ENCODE measurements at regions not wholly inside any gene's neighbourhood (a gene's known extent, or its start where the extent isn't known, plus 50 kb on each side); places are given as distances from the start of the nearest gene placed in this dataset.

DNA sequence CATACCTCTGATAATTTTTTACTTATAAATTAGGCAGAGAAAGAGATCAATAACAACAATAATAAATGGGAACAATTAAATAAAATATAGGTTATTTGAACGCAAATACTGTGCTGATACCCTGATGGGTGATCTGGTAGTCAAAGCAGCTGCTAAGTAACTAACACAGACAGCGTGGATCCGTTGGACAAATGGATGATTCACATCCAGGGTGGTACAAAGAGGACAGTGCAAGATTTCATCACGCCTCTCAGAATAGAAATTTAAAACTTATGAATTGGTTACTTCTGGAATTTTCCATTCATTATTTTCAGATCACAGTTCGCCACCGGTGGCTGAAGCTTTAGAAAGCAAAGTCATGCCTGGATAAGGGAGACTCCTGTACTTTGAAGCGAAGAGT, 1066.0 kb upstream of the ADGRL3 start:
- TF ChIP-seq FOXM1 (IDR thresholded peaks at IDR 0.05; ENCODE audit: borderline replicate concordance, low read depth) = no peak
- TF ChIP-seq EGR1 (IDR thresholded peaks at IDR 0.05) = no peak
- no peak for TF ChIP-seq TAF1 (IDR thresholded peaks at IDR 0.05; ENCODE audit: low read depth)
- no peak for TF ChIP-seq RAD21 (IDR thresholded peaks at IDR 0.05; ENCODE audit: low read depth)
- no peak for TF ChIP-seq TCF12 (IDR thresholded peaks at IDR 0.05; ENCODE audit: low read depth)
- TF ChIP-seq ZBTB7A (IDR thresholded peaks at IDR 0.05; ENCODE audit: low read depth) = no peak
- TF ChIP-seq, protein P1, sequence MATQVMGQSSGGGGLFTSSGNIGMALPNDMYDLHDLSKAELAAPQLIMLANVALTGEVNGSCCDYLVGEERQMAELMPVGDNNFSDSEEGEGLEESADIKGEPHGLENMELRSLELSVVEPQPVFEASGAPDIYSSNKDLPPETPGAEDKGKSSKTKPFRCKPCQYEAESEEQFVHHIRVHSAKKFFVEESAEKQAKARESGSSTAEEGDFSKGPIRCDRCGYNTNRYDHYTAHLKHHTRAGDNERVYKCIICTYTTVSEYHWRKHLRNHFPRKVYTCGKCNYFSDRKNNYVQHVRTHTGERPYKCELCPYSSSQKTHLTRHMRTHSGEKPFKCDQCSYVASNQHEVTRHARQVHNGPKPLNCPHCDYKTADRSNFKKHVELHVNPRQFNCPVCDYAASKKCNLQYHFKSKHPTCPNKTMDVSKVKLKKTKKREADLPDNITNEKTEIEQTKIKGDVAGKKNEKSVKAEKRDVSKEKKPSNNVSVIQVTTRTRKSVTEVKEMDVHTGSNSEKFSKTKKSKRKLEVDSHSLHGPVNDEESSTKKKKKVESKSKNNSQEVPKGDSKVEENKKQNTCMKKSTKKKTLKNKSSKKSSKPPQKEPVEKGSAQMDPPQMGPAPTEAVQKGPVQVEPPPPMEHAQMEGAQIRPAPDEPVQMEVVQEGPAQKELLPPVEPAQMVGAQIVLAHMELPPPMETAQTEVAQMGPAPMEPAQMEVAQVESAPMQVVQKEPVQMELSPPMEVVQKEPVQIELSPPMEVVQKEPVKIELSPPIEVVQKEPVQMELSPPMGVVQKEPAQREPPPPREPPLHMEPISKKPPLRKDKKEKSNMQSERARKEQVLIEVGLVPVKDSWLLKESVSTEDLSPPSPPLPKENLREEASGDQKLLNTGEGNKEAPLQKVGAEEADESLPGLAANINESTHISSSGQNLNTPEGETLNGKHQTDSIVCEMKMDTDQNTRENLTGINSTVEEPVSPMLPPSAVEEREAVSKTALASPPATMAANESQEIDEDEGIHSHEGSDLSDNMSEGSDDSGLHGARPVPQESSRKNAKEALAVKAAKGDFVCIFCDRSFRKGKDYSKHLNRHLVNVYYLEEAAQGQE (IDR thresholded peaks at IDR 0.05; ENCODE audit: low read depth) = no peak
- no peak for TF ChIP-seq TEAD4 (IDR thresholded peaks at IDR 0.05)
- TF ChIP-seq YY1 (IDR thresholded peaks at IDR 0.05; ENCODE audit: low read depth) = no peak
- TF ChIP-seq, protein P2, sequence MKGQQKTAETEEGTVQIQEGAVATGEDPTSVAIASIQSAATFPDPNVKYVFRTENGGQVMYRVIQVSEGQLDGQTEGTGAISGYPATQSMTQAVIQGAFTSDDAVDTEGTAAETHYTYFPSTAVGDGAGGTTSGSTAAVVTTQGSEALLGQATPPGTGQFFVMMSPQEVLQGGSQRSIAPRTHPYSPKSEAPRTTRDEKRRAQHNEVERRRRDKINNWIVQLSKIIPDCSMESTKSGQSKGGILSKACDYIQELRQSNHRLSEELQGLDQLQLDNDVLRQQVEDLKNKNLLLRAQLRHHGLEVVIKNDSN (IDR thresholded peaks at IDR 0.05) = no peak

DNA sequence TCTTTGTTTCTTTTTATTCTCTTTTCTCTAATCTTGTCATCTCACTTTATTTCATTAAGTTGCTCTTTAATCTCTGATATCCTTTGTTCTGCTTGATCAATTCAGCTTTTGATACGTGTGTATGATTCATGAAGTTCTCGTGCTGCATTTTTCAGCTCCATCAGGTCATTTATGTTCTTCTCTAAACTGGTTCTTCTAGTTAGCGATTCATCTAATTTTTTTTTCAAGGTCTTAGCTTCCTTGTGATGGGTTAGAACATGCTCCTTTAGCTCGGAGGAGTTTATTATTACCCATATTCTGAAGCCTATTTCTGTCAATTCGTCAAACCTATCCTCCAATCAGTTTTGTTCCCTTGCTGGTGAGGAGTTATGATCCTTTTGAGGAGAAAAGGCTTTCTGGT, 1045.0 kb upstream of the ADGRL3 start:
- TF ChIP-seq EGR1 (IDR thresholded peaks at IDR 0.05) = no peak

DNA sequence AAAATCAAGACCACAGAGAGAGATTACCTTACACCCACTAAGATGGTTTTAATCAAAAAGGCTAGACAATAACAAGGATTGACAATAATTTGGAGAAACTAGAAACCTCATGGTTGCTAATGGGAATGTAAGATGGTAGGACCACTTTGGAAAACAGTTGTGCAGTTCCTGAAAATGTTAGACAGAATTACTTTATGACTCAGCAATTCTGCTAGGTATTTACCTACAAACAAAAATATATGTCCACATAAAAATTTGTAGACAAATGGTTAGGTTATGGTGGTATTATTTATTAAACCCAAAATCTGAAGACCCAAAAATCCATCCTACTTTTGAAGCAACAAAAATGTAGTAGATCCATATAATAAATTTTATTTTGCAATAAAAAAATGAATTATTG, 1027.0 kb upstream of the ADGRL3 start:
- TF ChIP-seq, protein P3, sequence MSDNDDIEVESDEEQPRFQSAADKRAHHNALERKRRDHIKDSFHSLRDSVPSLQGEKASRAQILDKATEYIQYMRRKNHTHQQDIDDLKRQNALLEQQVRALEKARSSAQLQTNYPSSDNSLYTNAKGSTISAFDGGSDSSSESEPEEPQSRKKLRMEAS (IDR thresholded peaks at IDR 0.05) = no peak
- TF ChIP-seq, protein P2 (IDR thresholded peaks at IDR 0.05) = no peak
- TF ChIP-seq RAD21 (IDR thresholded peaks at IDR 0.05; ENCODE audit: low read depth) (no peak), ZBTB7A (IDR thresholded peaks at IDR 0.05; ENCODE audit: low read depth) (no peak), CEBPB (IDR thresholded peaks at IDR 0.05) (no peak), TCF12 (IDR thresholded peaks at IDR 0.05; ENCODE audit: low read depth) (no peak), CREB1 (IDR thresholded peaks at IDR 0.05; ENCODE audit: low read depth) (no peak), EP300 (IDR thresholded peaks at IDR 0.05; ENCODE audit: borderline replicate concordance) (no peak), TAF1 (IDR thresholded peaks at IDR 0.05; ENCODE audit: low read depth) (no peak), YY1 (IDR thresholded peaks at IDR 0.05; ENCODE audit: low read depth) (no peak), EGR1 (IDR thresholded peaks at IDR 0.05) (no peak), FOXM1 (IDR thresholded peaks at IDR 0.05; ENCODE audit: borderline replicate concordance, low read depth) (no peak), NFIC (IDR thresholded peaks at IDR 0.05) (no peak), TEAD4 (IDR thresholded peaks at IDR 0.05) (no peak)
- TF ChIP-seq, protein P1 (IDR thresholded peaks at IDR 0.05; ENCODE audit: low read depth) = no peak

DNA sequence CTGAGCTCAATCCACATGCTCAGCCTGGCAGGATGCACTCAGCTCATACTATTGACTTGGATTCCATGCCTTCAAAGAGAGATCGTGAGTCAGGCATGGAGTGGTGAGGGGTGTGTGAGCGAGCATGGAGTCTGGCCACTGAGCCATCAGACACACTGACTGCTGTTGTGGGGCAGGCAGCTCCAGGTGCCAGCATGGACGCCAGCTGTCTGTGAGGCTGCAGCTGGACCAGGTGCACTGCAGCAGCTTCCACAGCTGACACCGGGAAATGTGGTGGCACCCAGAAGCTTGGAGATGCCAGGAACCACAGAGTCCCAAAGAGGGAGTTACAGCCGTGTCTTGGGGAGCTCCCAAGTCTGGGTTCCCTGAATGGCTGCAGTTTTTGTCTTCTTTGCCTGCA, 1026.4 kb upstream of the ADGRL3 start:
- TF ChIP-seq YY1 (IDR thresholded peaks at IDR 0.05; ENCODE audit: low read depth) = no peak
- no peak for TF ChIP-seq TEAD4 (IDR thresholded peaks at IDR 0.05)
- TF ChIP-seq, protein P3 (IDR thresholded peaks at IDR 0.05) = no peak
- no peak for TF ChIP-seq EGR1 (IDR thresholded peaks at IDR 0.05)
- TF ChIP-seq EP300 (IDR thresholded peaks at IDR 0.05; ENCODE audit: borderline replicate concordance) = no peak
- no peak for TF ChIP-seq TCF12 (IDR thresholded peaks at IDR 0.05; ENCODE audit: low read depth)
- TF ChIP-seq NFIC (IDR thresholded peaks at IDR 0.05) = no peak
- TF ChIP-seq, protein P2 (IDR thresholded peaks at IDR 0.05) = no peak
- no peak for TF ChIP-seq CREB1 (IDR thresholded peaks at IDR 0.05; ENCODE audit: low read depth)
- no peak for TF ChIP-seq CEBPB (IDR thresholded peaks at IDR 0.05)
- no peak for TF ChIP-seq RAD21 (IDR thresholded peaks at IDR 0.05; ENCODE audit: low read depth)
- TF ChIP-seq, protein P1 (IDR thresholded peaks at IDR 0.05; ENCODE audit: low read depth) = no peak
- no peak for TF ChIP-seq ZBTB7A (IDR thresholded peaks at IDR 0.05; ENCODE audit: low read depth)
- TF ChIP-seq TAF1 (IDR thresholded peaks at IDR 0.05; ENCODE audit: low read depth) = no peak
- TF ChIP-seq FOXM1 (IDR thresholded peaks at IDR 0.05; ENCODE audit: borderline replicate concordance, low read depth) = no peak

Measured in Ishikawa (cell line).